Bone marrow (tissue), 2 donors: ENCODE measurements at regions not wholly inside any gene's neighbourhood (a gene's known extent, or its start where the extent isn't known, plus 50 kb on each side); places are given as distances from the start of the nearest gene placed in this dataset.

ENCODE experiments used
- DNase-seq, 2 donors: peaks; one replicate each; lab custom pipeline; 2025; lab: John Stamatoyannopoulos, UW

GRCh38 chr21:23740463-23740862 lies 1866.8 kb downstream of the MRPL39 start:
- no peak for DNase-seq

- no peak for DNase-seq
These were observed 1874.5 kb downstream of the MRPL39 start for GRCh38 chr21:23732776-23733175.

- DNase-seq, result no peak
These were observed 1878.0 kb downstream of the MRPL39 start for GRCh38 chr21:23729331-23729730.

- DNase-seq, result no peak
These were observed 1881.7 kb downstream of the MRPL39 start for GRCh38 chr21:23725576-23725975.

- no peak for DNase-seq
These were observed 1888.6 kb downstream of the MRPL39 start for GRCh38 chr21:23718446-23719285.

- no peak for DNase-seq
These were observed 1895.1 kb downstream of the MRPL39 start for GRCh38 chr21:23712166-23712565.

GRCh38 chr21:23706431-23706830 lies 1900.8 kb downstream of the MRPL39 start:
- DNase-seq, result no peak

- DNase-seq, result no peak
These were observed 1907.9 kb downstream of the MRPL39 start for GRCh38 chr21:23699402-23699801.

- no peak for DNase-seq
These were observed 1908.7 kb downstream of the MRPL39 start for GRCh38 chr21:23698619-23699018.

GRCh38 chr21:23695443-23695842 lies 1911.8 kb downstream of the MRPL39 start:
- no peak for DNase-seq

- no peak for DNase-seq
These were observed 1912.9 kb downstream of the MRPL39 start for GRCh38 chr21:23694390-23694789.

GRCh38 chr21:23690316-23690715 lies 1917.0 kb downstream of the MRPL39 start:
- DNase-seq, result no peak

GRCh38 chr21:23686737-23687523 lies 1920.4 kb downstream of the MRPL39 start:
- no peak for DNase-seq

- DNase-seq, result no peak
These were observed 1922.8 kb downstream of the MRPL39 start for GRCh38 chr21:23684431-23684830.

- DNase-seq, result no peak
These were observed 1943.0 kb downstream of the MRPL39 start for GRCh38 chr21:23664193-23664694.

- DNase-seq, result no peak
These were observed 1946.7 kb downstream of the MRPL39 start for GRCh38 chr21:23660560-23660959.

- no peak for DNase-seq
These were observed 1962.5 kb downstream of the MRPL39 start for GRCh38 chr21:23644768-23645167.

- DNase-seq, result no peak
These were observed 1967.6 kb downstream of the MRPL39 start for GRCh38 chr21:23639721-23640120.

GRCh38 chr21:23638131-23638695 lies 1969.1 kb downstream of the MRPL39 start:
- no peak for DNase-seq

GRCh38 chr21:23633447-23633940 lies 1973.8 kb downstream of the MRPL39 start:
- DNase-seq, result no peak

- DNase-seq, result no peak
These were observed 1983.0 kb downstream of the MRPL39 start for GRCh38 chr21:23624281-23624680.

GRCh38 chr21:23613014-23613413 lies 1994.3 kb downstream of the MRPL39 start:
- no peak for DNase-seq
